NCI-H1436 treated with DMSO at 0.1 percent for 48 hours (cell line): ENCODE measurements at regions not wholly inside any gene's neighbourhood (a gene's known extent, or its start where the extent isn't known, plus 50 kb on each side); places are given as distances from the start of the nearest gene placed in this dataset.

ENCODE experiments used
- DNase-seq: peaks from one replicate; lab custom pipeline; 2025; lab: John Stamatoyannopoulos, UW

DNA sequence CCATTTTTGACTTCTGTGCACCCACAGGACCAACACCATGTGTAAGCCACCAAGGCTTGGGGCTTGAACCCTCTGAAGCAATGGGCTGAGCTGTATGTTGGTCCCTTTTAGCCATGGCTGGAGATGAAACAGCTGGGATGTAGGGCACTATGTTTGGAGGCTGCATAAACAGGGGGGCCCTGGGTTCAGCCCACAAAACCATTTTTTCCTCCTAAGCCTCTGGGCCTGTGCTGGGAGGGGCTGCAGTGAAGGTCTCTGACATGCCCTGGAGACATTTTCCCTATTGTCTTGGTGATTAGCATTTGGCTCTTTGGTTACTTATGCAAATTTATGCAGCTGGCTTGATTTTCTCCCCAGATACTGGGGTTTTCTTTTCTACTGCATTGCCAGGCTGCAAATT lies 144.9 kb downstream of the ZNF326 start:
- DNase-seq, result no peak

DNA sequence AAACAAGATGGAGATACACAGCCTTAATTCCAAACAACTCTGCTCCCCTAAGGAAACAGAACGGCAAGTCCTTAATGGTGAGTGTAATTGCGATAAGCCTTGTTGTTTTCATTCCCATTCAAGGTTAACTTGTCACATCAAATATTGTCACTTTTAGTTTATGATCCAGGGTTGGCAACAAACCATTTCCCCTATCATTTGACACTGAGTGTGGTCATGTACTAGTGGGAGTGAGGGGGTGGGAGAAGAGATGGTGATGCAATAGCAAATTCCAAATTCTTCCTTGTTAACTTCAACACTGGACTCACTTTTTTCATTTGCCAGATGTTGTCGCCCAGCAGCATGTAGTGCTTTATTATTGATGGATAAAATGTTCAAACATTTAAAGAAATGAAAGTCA lies 140.4 kb downstream of the ZNF326 start:
- DNase-seq, result no peak

DNA sequence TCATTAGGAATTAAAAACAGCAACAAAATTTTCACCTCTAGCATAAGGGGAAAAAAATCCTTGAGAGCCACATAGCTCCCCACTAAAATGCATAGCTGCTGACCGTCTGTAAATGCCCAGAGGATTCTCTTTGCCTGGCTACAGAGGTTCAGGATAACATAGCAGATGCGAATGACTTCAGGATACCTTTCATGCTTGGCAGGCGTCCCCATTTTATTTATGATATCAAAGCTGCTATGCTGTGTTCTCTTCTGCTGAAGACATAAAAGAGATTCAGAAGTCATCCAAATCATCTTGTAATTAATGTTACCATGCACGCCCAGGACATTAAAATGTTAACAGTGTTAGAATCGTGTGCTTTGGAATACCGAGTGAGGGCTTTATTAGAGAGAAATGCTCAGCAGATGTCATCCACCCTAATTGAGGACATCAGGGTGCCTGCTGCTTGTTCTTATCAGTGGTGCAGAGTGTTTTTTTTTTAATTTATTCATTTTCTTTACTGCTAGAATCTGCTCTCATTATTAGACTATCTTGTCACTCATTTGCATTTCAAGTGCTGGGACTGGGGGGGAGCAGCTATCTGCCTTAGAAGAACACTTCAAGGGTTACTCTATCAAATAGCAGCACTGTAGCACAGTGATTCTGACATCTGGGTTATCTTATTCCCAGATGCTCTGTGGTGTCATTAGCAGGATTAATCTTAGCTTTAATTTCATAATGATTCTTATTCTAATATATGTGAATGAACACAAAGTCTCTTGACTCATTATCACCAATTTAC lies 139.5 kb downstream of the ZNF326 start:
- DNase-seq, result no peak

DNA sequence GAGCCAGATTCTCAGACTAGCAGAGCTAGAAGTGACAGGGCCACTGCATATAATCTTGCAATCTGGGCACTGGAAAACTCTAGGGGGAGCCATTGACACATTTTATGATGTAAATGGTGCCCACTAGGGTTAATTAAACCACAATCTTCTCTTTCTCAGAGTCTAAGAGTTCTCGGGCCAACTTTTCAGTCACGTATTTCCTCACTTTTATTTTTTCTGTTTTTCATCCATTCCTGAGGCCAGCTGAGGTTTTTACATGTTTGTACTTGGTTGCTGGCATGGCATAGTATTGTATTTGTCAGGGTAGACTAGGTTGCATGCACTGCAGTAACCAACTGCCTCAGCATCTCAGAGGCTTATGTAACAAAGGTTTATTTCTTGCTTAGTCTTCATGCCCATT lies 138.2 kb downstream of the ZNF326 start:
- DNase-seq, result no peak

DNA sequence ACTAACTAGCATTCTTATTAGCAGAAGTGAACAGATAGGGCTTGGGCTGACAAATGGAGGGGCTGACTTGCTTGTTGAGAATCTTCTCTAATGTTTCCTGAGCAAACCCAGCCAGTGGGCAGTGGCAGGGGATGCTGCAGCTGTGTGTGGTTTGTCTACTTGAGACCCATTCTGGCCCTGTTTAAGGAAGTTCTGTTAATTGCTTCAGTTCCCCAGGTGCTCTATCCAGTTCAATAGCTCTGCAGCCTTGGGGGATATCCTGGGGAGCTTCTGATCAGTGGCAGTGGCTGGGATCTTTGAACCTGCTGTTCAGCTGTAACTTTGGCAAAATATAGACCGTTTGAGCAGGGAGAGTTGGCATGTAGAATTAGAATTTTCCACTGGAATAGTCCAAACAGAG lies 137.4 kb downstream of the ZNF326 start:
- no peak for DNase-seq

DNA sequence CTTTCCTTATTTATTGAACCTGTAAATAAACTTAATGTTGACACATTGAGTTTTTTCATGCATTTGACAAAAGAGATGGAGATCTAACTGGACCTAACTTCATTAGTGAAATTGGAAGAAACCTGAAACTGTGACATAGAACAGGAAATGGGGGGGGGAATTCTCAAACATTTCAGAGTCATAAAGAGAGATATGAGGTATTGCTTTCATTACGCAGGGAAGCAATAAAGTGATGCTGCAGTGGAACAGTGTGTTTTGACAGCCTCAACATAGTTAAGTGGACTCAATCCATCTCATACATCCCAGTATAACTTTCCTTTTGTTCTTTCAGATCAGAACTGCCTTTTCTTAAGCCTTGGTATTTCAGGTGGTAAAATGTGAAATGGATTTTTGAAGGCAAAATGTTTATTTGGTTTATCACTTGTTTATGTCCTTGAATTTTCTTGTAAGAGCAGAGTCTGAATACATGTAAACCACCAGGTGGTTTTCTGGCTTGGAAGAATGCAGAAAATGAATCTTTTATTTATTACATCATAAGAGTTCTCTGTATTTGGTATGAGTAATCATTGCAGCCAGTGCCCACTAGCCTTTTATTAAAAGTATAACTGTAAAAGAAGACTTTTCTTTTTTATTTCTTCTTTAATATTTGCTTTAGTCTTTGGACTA lies 132.5 kb downstream of the ZNF326 start:
- no peak for DNase-seq

DNA sequence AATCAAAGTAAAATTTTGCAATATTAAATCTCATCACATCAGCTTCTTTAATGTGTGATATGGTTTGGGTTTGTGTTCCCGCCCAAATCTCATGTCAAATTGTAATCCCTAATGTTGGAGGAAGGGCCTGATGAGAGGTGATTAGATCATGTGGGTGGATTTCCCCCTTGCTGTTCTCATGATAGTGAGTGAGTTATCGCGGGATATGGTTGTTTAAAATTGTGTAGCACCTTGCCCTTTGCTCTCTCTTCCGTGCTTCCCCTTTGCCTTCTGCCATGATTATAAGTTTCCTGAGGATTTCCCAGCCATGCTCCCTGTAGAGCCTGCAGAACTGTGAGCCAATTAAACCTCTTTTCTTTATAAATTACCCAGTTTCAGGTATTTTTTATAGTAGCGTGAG lies 131.9 kb downstream of the ZNF326 start:
- no peak for DNase-seq

DNA sequence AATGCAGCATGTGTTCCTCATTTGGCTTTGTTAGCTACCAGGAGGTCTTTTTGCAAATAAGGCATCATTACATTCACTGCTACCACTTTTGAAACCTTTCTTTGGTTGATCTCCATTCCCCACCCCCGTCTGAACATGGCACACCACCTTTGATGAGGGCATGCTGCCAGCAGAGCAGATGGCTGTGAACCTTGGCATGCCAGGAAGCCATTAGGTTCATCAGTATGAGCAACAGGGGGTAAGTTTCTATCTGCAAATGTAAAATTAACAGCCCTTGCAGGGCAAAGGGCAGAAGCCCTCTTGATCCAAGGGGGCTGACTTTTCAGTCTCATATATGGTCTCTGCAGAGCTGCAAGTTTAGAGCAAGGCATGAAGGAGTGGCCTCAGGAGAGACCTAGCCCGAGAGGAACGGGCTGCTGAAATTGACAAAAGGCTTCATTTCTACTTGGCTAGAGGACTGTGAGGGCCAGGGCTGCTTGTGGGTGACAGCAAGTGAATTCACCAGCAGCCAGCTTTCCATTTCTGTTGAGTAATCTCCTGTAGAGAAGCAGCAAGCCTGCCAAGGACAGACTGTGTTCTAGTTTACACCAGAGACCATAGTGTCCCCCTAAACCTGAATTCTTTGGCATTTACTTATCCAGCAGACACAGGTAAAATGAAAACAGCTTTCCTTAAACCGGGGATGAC lies 127.9 kb downstream of the ZNF326 start:
- no peak for DNase-seq

DNA sequence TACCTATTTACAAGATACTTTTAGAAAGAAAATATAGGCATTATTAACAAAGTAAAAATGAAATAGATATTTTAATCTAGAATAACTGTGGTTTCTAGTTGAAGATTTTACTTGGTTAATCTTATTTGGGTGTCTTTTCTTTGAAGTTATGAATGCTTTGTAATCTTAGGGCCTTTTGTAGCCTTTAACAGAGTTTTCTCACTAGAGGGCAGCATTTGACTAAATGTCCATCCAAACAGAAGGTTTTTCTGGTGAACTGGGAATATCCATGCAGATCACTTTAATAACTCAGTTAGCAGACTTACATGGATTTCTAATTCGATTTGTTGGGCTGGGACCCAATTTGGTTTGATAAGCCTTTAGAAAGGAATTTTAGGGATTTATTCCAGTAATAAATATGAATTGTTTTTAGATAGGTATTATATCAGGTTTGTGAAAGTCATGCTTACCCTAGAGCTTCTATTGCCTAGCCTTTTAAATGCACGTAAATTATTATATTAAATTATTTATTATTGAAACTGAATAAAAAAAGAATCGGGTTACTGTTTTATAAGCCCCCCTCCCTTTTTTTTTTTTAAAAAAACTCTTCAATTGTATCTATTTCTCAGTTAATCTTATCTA lies 119.7 kb downstream of the ZNF326 start:
- DNase-seq, result peak; percentile 21

DNA sequence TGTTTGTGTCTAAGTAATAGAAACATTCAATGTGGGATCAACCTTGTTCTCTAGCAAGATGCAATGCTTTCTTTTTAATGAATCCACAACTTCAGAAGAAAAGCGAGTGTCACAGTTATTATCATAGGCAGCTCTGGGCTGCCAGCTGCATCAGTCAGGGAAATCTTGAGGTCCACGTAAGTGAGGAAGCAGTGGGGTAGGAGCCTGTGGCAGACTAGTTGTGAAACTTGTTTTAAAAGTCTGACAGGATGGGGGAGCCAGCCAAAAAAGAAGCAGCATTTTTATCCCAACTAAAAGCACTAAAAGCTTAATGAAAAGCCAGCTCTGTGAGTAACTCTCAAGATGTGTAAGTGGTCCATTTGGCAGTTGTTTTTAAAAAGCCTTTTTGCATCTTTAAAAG lies 113.1 kb downstream of the ZNF326 start:
- no peak for DNase-seq

DNA sequence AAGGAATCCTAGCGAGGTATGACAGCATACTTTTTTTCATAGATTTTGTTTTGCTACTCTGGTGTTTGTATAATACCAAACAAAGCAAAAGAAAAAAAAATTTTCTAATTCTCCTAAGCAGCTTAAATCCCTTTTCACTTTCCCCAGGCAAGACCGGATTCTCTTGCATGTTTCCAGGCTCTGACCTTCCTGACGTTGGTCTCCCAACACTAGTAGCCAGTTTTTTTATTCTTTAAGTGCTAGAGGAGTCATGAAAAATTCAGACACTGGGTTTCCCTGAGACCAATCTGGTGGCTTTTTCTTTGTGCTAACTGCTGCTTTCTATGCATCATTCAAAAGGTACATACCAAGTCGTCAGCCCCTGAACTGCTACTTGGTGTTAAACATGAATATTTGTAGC lies 111.4 kb downstream of the ZNF326 start:
- DNase-seq, result no peak

DNA sequence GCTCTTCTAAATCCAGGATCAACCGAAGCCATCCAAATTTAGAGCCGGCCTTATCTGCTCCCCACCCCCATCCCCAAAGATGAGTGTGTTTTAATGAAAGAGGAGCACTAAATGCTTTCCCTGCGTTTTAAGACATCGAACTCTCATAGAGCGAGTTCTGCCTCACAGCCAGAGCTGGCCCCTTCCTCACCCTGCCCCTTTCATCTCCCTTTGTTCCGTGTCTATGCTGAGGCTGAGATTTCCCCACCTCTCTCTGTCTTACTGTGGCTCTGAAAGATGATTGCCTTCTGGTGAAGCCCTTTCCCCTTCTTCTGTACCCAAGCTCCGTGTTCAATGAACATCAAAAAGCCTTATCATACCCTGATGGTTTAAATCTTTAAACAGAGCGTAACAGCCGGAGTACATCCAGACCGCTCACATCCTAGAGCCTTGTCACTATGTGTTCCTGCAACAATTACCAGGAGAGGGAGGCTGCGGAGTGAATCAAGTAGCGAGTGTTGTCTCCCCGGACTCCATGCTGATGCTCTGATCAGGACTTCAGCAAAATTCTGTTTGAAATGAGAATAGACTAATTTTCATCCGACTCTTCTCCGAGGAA lies 110.1 kb downstream of the ZNF326 start:
- no peak for DNase-seq

DNA sequence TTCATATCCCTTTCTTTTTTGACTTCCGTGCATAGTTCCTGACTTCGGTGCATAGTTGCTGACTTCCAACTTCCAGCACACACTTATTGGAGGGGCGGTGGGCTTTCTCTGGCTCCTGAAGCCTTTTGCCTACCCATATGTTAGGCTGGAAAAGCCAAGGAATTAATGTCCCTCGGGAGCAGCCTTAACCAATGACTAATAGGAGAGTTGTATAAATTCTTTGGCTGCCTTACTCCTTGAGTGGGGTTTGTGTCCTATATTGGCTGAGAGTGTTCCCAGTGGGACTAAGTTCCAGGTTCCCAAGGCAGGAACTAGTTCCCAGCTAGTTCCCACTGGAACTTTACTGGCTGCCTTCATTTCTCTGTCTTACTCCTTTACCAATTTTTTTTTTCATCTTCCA lies 105.7 kb downstream of the ZNF326 start:
- no peak for DNase-seq

DNA sequence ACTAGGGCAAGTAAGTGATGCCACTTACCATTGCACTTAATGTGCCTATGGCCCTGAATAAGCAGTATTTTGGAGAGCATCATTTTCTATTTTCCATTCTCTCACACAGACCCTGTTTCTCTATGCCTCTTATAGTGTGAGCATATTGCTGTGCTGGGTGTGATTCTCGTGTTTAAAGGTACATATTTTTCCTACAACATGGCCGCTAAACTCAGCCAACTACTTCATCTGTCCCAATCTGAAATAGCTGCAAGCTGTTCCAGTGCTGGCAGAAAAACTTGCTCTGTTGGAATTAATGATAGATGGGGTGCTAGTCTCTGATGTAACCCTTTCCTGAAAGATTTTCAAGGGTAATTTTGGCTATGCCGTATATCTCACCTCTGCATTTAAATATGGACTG lies 97.5 kb downstream of the ZNF326 start:
- no peak for DNase-seq
